CD14-positive monocyte (primary cell): ENCODE measurements at regions not wholly inside any gene's neighbourhood (a gene's known extent, or its start where the extent isn't known, plus 50 kb on each side); places are given as distances from the start of the nearest gene placed in this dataset.

Experiments
- DNase-seq, 3 donors: peaks; one replicate each; pipeline ENCODE4 v3.0.0-alpha.2; 2011 to 2022
- H2AFZ ChIP-seq: 2 replicates; pipeline ENCODE4 v1.6.0; 2012; ENCODE audit warnings: mild to moderate bottlenecking, low read depth, low read length, inconsistent platforms; ENCODE audit not compliant: insufficient read depth, poor library complexity, severe bottlenecking
- H3K27ac ChIP-seq, 2 donors: 1 replicate in 1 of 2; 2 replicates in 1 of 2; pipeline ENCODE4 v1.5.1; 2012 to 2013; ENCODE audit warnings: low read length in 2 of 2, control low read depth in 1 of 2, inconsistent platforms in 1 of 2, low read depth in 1 of 2, mild to moderate bottlenecking in 1 of 2
- H3K27me3 ChIP-seq, 2 donors: one replicate each; pipeline versions ENCODE4 v1.6.0 to v1.6.1; 2011 to 2013; ENCODE audit warnings: low read length in 2 of 2; ENCODE audit not compliant: control insufficient read depth in 2 of 2, insufficient read depth in 2 of 2
- H3K36me3 ChIP-seq, 2 donors: replicated peaks in 1 of 2; 1 replicate in 1 of 2; 2 replicates in 1 of 2; pipeline versions ENCODE4 v1.5.1 to v1.6.1; 2012 to 2013; ENCODE audit warnings: low read length in 2 of 2, control low read depth in 1 of 2, inconsistent platforms in 1 of 2, mild to moderate bottlenecking in 1 of 2; ENCODE audit not compliant: insufficient read depth in 2 of 2, control insufficient read depth in 1 of 2
- H3K4me1 ChIP-seq, 2 donors: 1 replicate in 1 of 2; 2 replicates in 1 of 2; pipeline versions ENCODE4 v1.5.1 to v1.6.1; 2012 to 2013; ENCODE audit warnings: low read length in 2 of 2, control low read depth in 1 of 2, inconsistent platforms in 1 of 2, mild to moderate bottlenecking in 1 of 2, moderate library complexity in 1 of 2; ENCODE audit not compliant: insufficient read depth in 2 of 2, control insufficient read depth in 1 of 2
- H3K4me2 ChIP-seq: replicated peaks from 2 replicates; pipeline ENCODE3; 2012; ENCODE audit warnings: low read length, moderate library complexity, mild to moderate bottlenecking; ENCODE audit not compliant: poor library complexity, severe bottlenecking; ENCODE audit errors: extremely low read depth
- H3K4me3 ChIP-seq, 3 experiments: fragments of 200-600 bp in 1 of 3; sonication (generic) in 1 of 3; replicated peaks in 1 of 3; 1 replicate in 2 of 3; 2 replicates in 1 of 3; pipeline ENCODE4 v1.5.1; 2011 to 2013; ENCODE audit warnings: low read length in 3 of 3, mild to moderate bottlenecking in 3 of 3, control low read depth in 2 of 3, low read depth in 2 of 3, inconsistent platforms in 1 of 3, moderate library complexity in 1 of 3
- H3K79me2 ChIP-seq: 2 replicates; pipeline ENCODE4 v1.6.0; 2012; ENCODE audit warnings: mild to moderate bottlenecking, control low read depth, inconsistent platforms, low read length, moderate library complexity; ENCODE audit not compliant: insufficient read depth
- H3K9ac ChIP-seq: 2 replicates; pipeline ENCODE4 v1.6.0; 2017; ENCODE audit warnings: low read length, mild to moderate bottlenecking; ENCODE audit not compliant: insufficient read depth, poor library complexity, severe bottlenecking
- H3K9me3 ChIP-seq, 2 donors: replicated peaks in 1 of 2; 1 replicate in 1 of 2; 2 replicates in 1 of 2; pipeline versions ENCODE4 v1.5.1 to v1.6.1; 2012 to 2013; ENCODE audit warnings: low read length in 2 of 2, control low read depth in 1 of 2; ENCODE audit not compliant: control insufficient read depth in 1 of 2, insufficient read depth in 1 of 2
- H4K20me1 ChIP-seq: 2 replicates; pipeline ENCODE4 v1.6.0; 2012; ENCODE audit warnings: mild to moderate bottlenecking, low read length, control low read depth, moderate library complexity; ENCODE audit not compliant: insufficient read depth
- H3K27ac Mint-ChIP-seq, 7 donors: one replicate each; pipeline ENCODE4 v1.8.0; 2020; ENCODE audit warnings: mild to moderate bottlenecking in 7 of 7, mixed read lengths in 7 of 7, moderate library complexity in 6 of 7, inconsistent platforms in 2 of 7
- H3K27me3 Mint-ChIP-seq, 3 donors: one replicate each; pipeline ENCODE4 v1.8.0; 2021 to 2022; ENCODE audit warnings: low read depth in 3 of 3, mild to moderate bottlenecking in 3 of 3, mixed read lengths in 3 of 3, moderate library complexity in 3 of 3, inconsistent platforms in 1 of 3
- H3K36me3 Mint-ChIP-seq, 2 donors: one replicate each; pipeline ENCODE4 v1.8.0; 2020; ENCODE audit warnings: mixed read lengths in 2 of 2, inconsistent platforms in 1 of 2, mild to moderate bottlenecking in 1 of 2
- H3K4me1 Mint-ChIP-seq: one replicate; pipeline ENCODE4 v1.8.0; 2020; ENCODE audit warnings: mild to moderate bottlenecking, mixed read lengths
- H3K4me3 Mint-ChIP-seq, 2 donors: one replicate each; pipeline ENCODE4 v1.8.0; 2020; ENCODE audit warnings: mild to moderate bottlenecking in 2 of 2, mixed read lengths in 2 of 2, moderate library complexity in 1 of 2
- H3K9me3 Mint-ChIP-seq, 7 donors: one replicate each; pipeline ENCODE4 v1.8.0; 2020 to 2022; ENCODE audit warnings: mixed read lengths in 7 of 7, mild to moderate bottlenecking in 6 of 7, moderate library complexity in 6 of 7, inconsistent platforms in 2 of 7
- WGBS: methylation state at CpG from one replicate; pipeline ENCODE4 v1.1.5; 2013; ENCODE audit warnings: missing lambda C conversion rate; ENCODE audit not compliant: insufficient coverage; 5-methylcytosine and 5-hydroxymethylcytosine counted together
- intact Hi-C, 2 donors: fragments of 100-400 bp; cut with micrococcal nuclease; formaldehyde crosslinking; loops; one replicate each; pipeline versions ENCODE4 v1.15.0 to v1.15.1; 2023
- TF ChIP-seq, protein P1 (sequence below): fragments of 200-600 bp; IDR thresholded peaks from one replicate; pipeline ENCODE4 v1.8.0; 2022; ENCODE audit warnings: antibody characterized with exemption, mild to moderate bottlenecking

GRCh38 chr3:118477768-118478167 lies 556.9 kb downstream of the IGSF11 start:
- intact Hi-C loops: no loop called here
- TF ChIP-seq, protein P1, sequence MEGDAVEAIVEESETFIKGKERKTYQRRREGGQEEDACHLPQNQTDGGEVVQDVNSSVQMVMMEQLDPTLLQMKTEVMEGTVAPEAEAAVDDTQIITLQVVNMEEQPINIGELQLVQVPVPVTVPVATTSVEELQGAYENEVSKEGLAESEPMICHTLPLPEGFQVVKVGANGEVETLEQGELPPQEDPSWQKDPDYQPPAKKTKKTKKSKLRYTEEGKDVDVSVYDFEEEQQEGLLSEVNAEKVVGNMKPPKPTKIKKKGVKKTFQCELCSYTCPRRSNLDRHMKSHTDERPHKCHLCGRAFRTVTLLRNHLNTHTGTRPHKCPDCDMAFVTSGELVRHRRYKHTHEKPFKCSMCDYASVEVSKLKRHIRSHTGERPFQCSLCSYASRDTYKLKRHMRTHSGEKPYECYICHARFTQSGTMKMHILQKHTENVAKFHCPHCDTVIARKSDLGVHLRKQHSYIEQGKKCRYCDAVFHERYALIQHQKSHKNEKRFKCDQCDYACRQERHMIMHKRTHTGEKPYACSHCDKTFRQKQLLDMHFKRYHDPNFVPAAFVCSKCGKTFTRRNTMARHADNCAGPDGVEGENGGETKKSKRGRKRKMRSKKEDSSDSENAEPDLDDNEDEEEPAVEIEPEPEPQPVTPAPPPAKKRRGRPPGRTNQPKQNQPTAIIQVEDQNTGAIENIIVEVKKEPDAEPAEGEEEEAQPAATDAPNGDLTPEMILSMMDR: no peak
- Mint-ChIP-seq H3K4me1 (no peaks in the 10 kb centered on the region), H3K9me3 (peaks cover 0 to 11% (median 2%) of the 10 kb centered on the region in 7 donors), H3K27me3 (no peaks in the 10 kb centered on the region), H3K27ac (no peak overlapping the region), H3K36me3 (no peaks in the 10 kb centered on the region), H3K4me3 (no peak overlapping the region)
- H3K79me2 ChIP-seq: no peaks in the 10 kb centered on the region
- no peaks in the 10 kb centered on the region for H3K4me1 ChIP-seq
- no CpG with 5 or more reads among the region's 2 CpGs for WGBS
- H3K4me2 ChIP-seq: no peak overlapping the region
- no peak overlapping the region for H3K27ac ChIP-seq
- H3K9ac ChIP-seq: no peak overlapping the region
- no peak overlapping the region for H3K4me3 ChIP-seq
- H4K20me1 ChIP-seq: no peaks in the 10 kb centered on the region
- H3K27me3 ChIP-seq: no peaks in the 10 kb centered on the region
- no peak for DNase-seq
- no peaks in the 10 kb centered on the region for H3K9me3 ChIP-seq
- no peaks in the 10 kb centered on the region for H3K36me3 ChIP-seq
- no peak overlapping the region for H2AFZ ChIP-seq

- Histone ChIP-seq H3K9me3 (no peaks in the 10 kb centered on the region), H3K27ac (no peak overlapping the region), H3K9ac (no peak overlapping the region), H3K27me3 (no peaks in the 10 kb centered on the region), H3K4me1 (no peaks in the 10 kb centered on the region), H3K4me3 (no peak overlapping the region), H3K79me2 (no peaks in the 10 kb centered on the region), H3K4me2 (no peak overlapping the region), H2AFZ (no peak overlapping the region), H3K36me3 (no peaks in the 10 kb centered on the region), H4K20me1 (no peaks in the 10 kb centered on the region)
- Mint-ChIP-seq H3K27me3 (no peaks in the 10 kb centered on the region), H3K36me3 (no peaks in the 10 kb centered on the region), H3K4me1 (no peaks in the 10 kb centered on the region), H3K4me3 (no peak overlapping the region), H3K9me3 (peaks cover 0 to 11% (median 2%) of the 10 kb centered on the region in 7 donors), H3K27ac (no peak overlapping the region)
- TF ChIP-seq, protein P1: no peak
- intact Hi-C loops: no loop called here
- 93% methylated on average over 2 of the region's 8 CpGs for WGBS
- DNase-seq: no peak
Measured at GRCh38 chr3:118478706-118479276, 555.9 kb downstream of the IGSF11 start.
